Amygdala (tissue), 56 donors: ENCODE measurements at regions not wholly inside any gene's neighbourhood (a gene's known extent, or its start where the extent isn't known, plus 50 kb on each side); places are given as distances from the start of the nearest gene placed in this dataset.

Experiments used
- DNase-seq, 56 donors: peaks; one replicate each; lab custom pipeline; 2025; lab: John Stamatoyannopoulos, UW

DNA sequence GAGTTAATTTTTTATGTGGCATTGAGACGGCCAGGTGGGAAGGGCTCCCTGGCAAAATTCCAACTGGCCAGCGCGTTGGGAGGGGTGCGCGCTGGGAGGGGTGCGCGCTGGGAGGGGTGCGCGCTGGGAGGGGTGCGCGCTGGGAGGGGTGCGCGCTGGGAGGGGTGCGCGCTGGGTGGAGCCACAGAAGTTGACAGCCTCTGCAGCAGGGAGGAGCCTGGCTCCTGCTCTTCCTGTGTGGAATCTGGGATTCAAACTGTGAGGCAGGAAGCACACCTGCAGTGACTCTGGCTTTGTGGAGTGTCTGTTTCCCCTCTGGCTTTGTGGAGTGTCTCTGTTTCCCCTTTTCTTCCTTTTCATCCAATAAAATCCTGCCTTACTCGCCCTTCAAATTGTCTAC, 147.9 kb upstream of the CBLN2 start:
- peak in 1 of 56 donors; percentile 4 for DNase-seq

DNA sequence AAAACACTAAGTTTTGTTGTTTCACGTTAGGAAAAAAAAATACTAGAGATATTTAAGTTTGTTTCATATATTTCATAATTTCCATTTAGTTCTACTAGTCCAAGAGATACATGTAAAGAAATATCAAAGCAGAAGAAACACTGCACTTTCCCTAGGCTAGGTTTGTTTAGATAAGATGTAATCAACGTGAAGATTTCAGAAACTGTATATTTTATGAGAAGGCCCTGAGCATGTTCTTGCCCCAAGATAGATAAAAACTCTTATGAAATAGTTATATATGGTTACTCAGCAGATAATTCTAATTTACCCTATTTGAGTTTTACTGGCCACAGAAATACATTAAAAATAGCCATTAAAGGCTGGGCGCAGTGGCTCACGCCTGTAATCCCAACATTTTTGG, 143.6 kb upstream of the CBLN2 start:
- no peak for DNase-seq

DNA sequence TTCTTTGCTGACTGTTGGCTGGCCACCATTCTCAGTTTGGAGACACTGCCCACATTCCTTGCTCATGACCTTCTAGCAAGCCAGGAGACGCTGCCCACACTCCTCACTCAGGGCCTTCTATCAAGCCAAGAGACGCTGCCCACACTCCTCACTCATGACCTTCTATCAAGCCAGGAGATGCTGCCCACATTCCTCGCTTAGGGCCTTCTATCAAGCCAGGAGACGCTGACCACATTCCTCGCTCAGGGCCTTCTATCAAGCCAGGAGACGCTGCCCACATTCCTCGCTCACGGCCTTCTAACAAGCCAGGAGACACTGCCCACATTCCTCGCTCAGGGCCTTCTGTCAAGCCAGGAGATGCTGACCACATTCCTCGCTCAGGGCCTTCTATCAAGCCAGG, 131.3 kb upstream of the CBLN2 start:
- DNase-seq, result no peak

DNA sequence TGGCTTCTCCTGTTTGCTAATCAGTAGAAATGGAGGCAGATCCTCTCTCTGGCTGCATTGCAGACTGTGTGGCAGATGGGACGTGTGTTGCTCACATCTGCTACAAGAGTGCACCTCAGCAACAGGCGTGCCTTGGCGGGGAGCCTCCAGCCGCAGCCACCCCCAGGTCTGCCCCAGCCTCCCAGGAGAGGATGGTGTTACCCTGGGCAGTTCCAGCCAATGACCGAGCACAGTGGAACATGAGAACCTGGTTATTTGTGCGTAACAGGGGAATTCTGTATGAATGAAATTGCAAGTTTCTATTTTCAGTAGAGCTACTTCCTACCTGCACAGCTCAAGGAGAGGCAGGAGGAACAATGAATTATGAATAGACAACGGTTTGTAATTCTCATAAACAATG, 130.6 kb upstream of the CBLN2 start:
- no peak for DNase-seq

DNA sequence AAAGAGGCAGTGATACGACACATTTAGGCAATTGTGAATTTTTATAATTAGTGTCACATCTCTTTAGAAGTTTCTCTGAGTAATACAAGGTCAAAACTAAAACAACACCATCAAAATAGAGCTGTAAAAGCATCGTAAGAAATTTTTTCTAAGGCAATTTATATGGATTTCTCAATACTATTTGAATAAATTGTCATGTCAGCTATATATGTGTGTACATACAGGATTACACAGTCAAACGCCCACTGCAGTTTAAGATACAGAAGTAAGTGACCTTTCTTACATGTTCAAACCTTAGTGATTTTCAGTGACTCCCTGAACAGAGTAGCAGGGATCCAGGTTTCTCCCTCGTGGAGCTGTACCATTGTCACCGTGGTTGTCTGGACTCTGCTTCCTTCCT, 129.1 kb upstream of the CBLN2 start:
- DNase-seq, result no peak

DNA sequence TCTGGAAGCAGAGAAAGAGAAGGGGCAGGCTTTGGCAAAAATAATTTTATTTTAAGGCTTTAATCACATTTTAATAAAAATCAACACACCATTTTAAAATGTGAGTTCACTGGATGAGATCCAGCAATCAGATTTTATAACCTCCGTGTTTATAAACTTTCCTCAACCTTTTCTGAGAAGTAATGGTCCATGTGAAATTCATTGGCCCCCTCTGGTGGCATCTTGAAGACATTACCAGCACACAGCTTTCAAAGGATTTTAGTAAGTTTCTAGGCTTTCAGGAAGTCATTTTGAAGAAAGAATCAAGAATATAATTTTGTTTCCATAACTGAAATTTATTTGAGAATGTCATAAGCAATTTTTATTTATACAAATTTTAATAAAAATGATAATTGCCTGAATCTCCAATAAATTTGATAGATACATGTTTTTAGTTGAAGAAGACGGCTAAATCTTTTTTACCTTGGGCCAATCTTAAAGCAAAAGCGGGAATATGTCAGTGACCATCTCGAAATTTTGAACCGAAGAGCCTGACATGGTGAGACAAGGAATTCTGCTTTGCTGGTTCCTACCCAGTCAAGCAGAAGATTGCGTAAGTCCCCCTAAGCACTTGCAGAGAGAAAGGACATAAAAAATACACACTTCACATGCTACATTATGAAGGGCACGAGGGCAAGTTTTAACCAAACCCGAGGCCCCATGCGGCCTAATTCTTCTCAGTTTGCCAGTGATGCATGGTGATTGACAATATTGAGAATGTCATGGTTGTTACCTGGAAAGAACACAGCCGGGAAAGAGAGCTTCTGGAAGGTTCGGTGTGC, 128.4 kb upstream of the CBLN2 start:
- DNase-seq, result peak in 4 of 56 donors; percentile 2 to 30 (median 10)

DNA sequence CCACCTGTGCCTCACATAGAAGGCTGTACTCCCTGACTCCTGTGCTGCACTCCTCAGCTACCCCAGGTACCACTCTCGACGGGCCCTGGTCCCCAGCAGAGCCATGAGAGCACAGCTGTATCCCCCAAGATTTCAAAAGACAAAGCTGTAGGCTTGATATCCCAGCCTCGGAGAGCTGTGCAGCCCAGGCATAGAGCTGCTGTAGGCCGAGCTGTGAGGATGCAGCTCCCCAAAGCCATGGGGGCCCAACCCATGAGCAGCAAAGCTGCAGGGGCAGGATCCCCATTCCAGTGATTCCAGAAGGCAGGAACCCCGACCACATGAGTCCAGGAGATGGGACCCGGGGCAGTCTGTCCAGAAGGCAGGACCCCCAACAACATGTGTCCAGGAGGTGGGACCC, 123.8 kb upstream of the CBLN2 start:
- DNase-seq, result no peak

- peak in 13 of 56 donors; percentile 2 to 68 (median 11) for DNase-seq
Observed at GRCh38 chr18:72652990-72653593, 109.0 kb upstream of the CBLN2 start.

GRCh38 chr18:72651033-72651432, 106.9 kb upstream of the CBLN2 start:
- DNase-seq, result no peak

DNA sequence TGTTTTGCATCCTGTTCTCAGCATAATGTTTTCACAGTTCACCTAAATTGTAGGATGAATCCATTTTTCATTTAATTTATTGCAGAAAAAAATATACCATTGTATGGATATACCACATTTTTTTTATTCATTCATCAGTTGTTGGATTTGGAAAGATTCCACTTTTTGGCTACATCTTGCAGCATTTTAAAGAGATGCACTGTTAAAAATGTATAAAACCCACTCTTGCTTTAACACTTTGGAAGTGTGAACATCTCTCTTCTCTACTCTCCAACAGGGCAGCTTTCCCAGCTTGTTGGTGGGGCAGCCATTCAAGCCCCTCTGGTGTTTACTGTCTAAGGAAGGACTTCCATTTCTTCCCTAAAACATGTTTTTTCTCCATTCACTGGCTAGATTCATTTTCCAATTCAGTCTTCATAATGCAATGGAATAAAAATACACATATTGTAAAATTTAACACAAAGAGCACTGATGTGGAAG, 104.4 kb upstream of the CBLN2 start:
- no peak for DNase-seq

DNA sequence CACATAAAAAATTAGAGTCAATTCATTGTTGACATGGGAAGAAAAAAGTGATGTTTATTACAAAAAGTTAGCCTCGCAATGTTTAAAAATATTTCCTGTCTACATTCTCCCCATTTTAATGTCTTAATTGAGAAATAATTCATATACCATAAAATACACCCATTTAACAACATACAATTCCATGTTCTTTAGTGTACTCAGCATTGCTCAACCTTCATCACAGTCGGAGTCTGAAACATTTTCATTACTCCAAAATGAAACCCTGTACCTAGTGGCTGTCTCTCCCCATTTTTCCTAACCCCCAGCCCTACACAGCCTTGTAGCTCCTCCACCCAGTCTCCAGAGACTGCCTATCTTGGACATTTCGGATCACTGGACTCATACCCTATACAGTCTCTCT, 103.9 kb upstream of the CBLN2 start:
- DNase-seq, result no peak

- DNase-seq, result no peak
Observed at GRCh38 chr18:72640557-72640956, 96.4 kb upstream of the CBLN2 start.

DNA sequence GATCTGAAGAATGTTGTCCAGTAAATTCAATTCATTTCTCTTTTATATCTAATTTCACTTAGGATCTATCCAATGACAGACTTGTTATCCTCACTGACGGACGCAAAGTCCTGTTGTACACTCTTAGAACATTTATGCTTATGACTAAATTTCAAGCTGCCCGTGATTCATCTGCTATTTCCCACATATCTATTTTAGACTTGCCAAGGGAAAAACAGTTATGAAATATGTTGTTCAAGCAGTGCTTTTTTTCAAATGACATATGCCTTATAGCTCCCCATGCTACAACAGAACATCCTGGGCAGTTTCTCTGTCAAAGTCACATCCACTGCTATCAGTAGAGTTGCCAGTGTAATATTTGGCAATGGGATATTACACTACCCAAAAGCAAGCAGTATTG, 94.2 kb upstream of the CBLN2 start:
- peak in 1 of 56 donors; percentile 3 for DNase-seq

GRCh38 chr18:72637721-72638120, 93.6 kb upstream of the CBLN2 start:
- DNase-seq, result peak in 1 of 56 donors; percentile 23

DNA sequence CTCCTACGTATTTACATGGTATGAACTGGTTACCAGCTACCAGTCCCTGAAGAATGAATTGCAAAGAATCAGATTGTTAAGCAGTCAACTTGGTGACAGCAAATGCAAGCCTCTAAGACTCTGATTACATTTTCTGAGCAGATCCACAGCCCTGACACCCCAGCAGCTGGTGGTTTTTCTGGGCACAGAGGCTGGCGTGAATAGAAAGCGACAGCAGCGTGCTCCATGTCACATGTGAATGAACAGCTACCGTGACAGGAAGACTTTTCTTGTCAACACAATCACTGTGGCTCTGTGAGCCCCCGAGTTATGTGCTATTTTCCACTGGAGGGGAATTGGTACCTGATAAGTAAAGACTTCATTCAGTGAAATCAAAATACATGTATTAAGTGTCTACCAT, 93.2 kb upstream of the CBLN2 start:
- DNase-seq, result peak in 9 of 56 donors; percentile 1 to 35 (median 14)

DNA sequence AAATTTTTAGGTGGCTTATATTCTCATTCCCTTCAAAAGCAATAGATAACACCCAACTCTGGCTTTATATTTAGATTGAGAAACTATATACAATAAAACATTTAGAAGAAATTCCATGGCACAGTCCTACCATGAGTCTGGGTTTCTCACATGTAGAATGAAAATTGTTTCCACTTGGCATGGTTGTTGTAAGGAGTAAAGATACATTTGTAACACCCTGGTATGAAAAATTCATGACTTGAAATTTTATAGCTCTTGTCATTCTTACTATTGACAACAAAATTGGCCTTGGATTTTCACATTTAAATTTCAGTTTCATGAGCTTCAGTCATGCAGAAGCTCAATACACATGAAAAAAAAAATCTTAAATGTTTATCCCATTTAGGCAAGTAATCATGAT, 92.5 kb upstream of the CBLN2 start:
- DNase-seq, result no peak

GRCh38 chr18:72634500-72634899, 90.4 kb upstream of the CBLN2 start:
- DNase-seq, result no peak

DNA sequence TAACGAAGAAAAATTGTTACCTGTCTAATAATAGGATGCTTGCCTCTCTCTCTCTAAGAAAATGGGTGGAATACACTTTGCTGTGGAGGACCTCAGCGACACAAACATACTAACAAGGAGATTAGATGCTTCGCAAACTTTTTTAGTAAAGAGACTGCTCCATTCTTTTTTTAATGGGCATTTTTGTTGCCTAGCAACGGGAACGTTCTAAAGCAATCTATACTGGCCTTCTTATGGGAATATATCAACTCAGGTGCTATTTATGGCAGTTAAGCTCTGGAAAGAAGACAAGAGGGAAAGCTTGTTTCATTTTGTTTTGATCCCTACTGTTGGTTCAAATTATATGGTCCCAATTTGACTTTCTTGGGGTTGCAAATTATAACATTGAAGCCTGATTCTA, 86.8 kb upstream of the CBLN2 start:
- DNase-seq, result no peak

- DNase-seq, result no peak
Observed at GRCh38 chr18:72623444-72623843, 79.3 kb upstream of the CBLN2 start.

GRCh38 chr18:72613534-72613930, 69.4 kb upstream of the CBLN2 start:
- DNase-seq, result no peak

GRCh38 chr18:72612894-72613533, 68.9 kb upstream of the CBLN2 start:
- no peak for DNase-seq

DNA sequence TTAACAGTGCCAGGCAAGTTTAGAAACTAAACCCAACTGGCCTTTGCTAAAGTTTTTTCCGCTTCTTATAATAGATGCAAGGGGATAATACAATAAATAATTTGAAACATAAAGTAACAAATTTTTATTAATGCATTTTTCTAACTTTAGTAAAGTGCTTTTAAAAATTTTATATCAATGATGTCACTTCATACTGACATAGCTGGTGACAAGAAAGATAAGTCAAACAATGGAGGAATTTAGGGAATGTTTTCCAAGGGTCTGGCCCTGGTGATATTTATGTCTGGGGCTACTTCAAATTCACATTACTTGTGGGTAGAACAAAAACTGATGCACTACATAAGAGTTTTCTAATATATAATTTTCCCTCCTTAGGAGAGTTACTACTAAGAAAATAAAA, 61.2 kb upstream of the CBLN2 start:
- no peak for DNase-seq
